ENCODE measurements at regions not wholly inside any gene's neighbourhood (a gene's known extent, or its start where the extent isn't known, plus 50 kb on each side); places are given as distances from the start of the nearest gene placed in this dataset.
A peak's percentile ranks its signal among the peaks of the same experiment; 100 is the strongest.

DNA sequence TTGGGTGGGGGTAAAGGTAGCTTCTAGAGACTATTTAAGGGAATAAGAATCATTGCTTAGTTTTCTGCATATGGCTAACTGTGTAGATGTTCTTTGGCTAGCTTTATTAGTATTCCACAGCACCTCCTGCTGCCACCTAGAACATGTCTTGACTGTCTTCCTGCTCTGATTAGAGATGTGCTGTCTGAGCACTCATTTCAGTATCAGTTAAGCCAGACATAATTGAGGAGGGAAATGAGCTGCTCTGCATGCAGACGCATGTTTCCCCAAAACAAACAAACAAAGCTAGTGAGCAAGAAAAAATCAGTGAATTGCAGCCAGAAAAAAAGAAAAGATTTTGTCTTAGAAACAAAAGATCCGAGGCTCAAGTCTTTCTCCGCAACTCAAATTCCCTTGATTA lies 402.2 kb downstream of the AASDHPPT start:
- peaks cover 0 to 8% of the 10 kb centered on the region in 2 donors for H3K9me3 ChIP-seq
- H3K27me3 ChIP-seq, result no peaks in the 10 kb centered on the region
- DNase-seq, result no peak
- intact Hi-C loops (cut with DNase I), result no loop called here
- H3K4me3 ChIP-seq, result no peak overlapping the region
- no peak overlapping the region for H3K27ac ChIP-seq
- ATAC-seq, result no peak
- no peaks in the 10 kb centered on the region for H3K4me1 ChIP-seq
- no peaks in the 10 kb centered on the region for H3K36me3 ChIP-seq
- TF ChIP-seq, protein P1, sequence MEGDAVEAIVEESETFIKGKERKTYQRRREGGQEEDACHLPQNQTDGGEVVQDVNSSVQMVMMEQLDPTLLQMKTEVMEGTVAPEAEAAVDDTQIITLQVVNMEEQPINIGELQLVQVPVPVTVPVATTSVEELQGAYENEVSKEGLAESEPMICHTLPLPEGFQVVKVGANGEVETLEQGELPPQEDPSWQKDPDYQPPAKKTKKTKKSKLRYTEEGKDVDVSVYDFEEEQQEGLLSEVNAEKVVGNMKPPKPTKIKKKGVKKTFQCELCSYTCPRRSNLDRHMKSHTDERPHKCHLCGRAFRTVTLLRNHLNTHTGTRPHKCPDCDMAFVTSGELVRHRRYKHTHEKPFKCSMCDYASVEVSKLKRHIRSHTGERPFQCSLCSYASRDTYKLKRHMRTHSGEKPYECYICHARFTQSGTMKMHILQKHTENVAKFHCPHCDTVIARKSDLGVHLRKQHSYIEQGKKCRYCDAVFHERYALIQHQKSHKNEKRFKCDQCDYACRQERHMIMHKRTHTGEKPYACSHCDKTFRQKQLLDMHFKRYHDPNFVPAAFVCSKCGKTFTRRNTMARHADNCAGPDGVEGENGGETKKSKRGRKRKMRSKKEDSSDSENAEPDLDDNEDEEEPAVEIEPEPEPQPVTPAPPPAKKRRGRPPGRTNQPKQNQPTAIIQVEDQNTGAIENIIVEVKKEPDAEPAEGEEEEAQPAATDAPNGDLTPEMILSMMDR (IDR thresholded peaks at IDR 0.05), result no peak

DNA sequence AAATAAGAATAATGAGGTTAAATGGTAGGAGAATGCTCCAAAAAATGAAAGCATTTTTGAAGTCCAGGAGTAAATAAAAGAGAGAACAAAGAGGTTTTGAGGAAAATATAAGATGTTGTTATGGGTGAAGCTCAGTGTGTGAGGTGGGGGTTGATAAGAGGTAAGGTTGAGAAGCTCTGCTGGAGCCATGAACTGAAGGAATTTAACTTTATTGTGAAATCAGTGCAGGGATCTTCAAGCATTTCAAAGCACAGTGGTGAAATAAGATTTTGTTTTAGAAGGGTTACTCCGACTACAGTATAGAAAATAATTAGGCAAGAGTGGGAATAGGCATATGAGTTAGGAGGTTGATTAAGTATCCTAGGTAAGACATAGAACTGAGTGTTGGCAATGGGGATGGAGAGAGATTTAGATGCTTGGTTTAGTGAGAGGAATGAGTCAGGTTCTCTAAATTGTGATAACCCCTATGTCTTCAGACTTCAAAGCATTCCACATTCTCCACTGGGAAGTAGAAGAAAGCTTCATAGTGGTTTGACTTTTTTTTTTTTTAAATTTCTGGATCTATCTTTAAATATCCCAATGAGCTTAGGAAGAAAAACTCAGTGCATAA lies 403.2 kb downstream of the AASDHPPT start:
- DNase-seq, result no peak
- Histone ChIP-seq H3K27me3 (no peaks in the 10 kb centered on the region), H3K4me1 (no peaks in the 10 kb centered on the region), H3K27ac (no peak overlapping the region), H3K9me3 (peaks cover 0 to 2% of the 10 kb centered on the region in 2 donors), H3K36me3 (no peaks in the 10 kb centered on the region), H3K4me3 (no peak overlapping the region)
- ATAC-seq, result no peak
- TF ChIP-seq, protein P1 (IDR thresholded peaks at IDR 0.05), result no peak
- intact Hi-C loops (cut with DNase I), result no loop called here

DNA sequence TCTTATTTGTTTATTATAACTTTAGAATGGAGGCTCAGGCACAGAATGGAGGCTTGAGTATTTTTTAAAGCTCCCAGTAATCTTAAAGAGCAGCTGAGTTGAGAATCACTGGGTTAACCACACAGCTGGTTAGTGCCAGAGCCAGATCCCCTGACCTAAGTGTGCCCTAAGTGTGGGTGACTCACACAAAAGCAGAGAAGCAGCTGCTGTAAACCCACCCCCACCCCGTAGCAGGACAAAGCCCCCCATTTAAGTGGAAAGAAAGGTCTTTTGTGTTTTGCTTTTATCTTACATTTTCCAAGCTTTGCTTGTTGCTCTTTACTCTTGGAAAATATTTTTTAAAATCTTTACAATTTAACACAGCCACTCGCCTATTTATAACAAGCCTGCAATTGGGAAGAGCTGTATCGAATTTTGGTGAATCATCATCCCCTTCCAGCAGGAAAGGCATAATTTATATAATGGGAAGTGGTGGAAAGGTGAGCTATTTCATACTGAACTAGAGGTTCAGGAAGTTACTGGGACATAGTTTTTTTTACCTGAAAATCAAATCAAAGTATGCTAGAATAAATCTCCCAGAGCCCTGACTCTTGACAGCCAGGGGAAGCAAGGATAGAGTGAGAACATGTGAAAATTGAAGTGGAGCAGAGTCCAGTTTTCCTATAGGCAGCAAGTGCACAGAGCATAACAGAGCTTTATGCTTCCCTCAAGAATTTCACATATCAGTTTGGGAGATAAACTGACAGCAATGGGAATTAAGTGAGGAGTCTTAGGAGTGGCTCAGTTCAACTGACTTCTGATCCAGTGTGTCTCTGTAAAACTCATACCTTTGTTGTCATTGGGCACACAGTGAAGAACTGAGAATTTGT lies 405.7 kb downstream of the AASDHPPT start:
- no peaks in the 10 kb centered on the region for H3K4me1 ChIP-seq
- no peaks in the 10 kb centered on the region for H3K27me3 ChIP-seq
- TF ChIP-seq, protein P1 (IDR thresholded peaks at IDR 0.05), result no peak
- no peak for DNase-seq
- no peak overlapping the region for H3K27ac ChIP-seq
- H3K36me3 ChIP-seq, result no peaks in the 10 kb centered on the region
- H3K9me3 ChIP-seq, result no peaks in the 10 kb centered on the region
- H3K4me3 ChIP-seq, result no peak overlapping the region
- peak; percentile 39 for ATAC-seq
- intact Hi-C loops (cut with DNase I), result no loop called here

DNA sequence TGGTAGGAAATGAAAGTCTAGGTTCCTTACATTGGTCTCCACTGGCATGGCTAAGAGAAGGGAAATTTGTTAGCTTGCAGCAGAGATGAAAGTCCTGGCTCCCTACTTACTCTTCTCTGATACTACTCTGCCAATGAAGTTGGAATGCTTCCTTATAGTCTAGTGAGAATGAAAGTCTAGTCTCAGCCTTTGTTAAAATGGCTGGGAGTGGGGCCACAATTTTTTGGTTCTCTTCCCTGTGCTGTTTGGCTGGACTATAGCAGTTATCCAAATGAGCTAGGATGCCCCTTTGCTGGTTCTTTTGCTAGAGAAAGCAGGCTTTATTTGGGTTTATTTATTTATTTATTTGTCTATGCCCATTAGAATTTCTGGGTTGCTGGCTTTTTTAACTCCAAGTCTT lies 414.3 kb downstream of the AASDHPPT start:
- H3K4me3 ChIP-seq, result no peak overlapping the region
- H3K4me1 ChIP-seq, result no peaks in the 10 kb centered on the region
- no peak for ATAC-seq
- no peaks in the 10 kb centered on the region for H3K9me3 ChIP-seq
- no peak overlapping the region for H3K27ac ChIP-seq
- H3K36me3 ChIP-seq, result no peaks in the 10 kb centered on the region
- TF ChIP-seq, protein P1 (IDR thresholded peaks at IDR 0.05), result no peak
- intact Hi-C loops (cut with DNase I), result no loop called here
- no peak for DNase-seq
- H3K27me3 ChIP-seq, result no peaks in the 10 kb centered on the region

DNA sequence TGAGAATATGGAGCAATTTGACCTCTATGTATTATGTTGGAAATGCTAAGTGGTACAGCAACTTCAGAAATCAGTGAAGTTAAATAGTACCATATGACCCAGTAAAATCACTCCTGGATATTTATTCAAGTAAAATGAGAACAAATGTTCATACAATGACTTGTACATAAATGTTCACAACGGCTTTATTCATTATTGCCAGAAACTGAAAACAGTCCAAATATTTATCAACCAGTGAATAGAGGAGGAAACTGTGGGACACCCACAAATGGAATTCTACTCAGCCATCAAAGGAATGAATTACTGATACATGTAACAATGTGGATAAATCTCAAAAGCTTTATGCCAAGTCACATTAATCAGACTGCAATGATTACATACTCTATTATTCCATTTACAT lies 416.3 kb downstream of the AASDHPPT start:
- ATAC-seq (no peak), DNase-seq (peak in 1 of 4 donors; percentile 6)
- no peak overlapping the region for H3K4me3 ChIP-seq
- no peaks in the 10 kb centered on the region for H3K4me1 ChIP-seq
- TF ChIP-seq, protein P1 (IDR thresholded peaks at IDR 0.05), result no peak
- H3K36me3 ChIP-seq, result no peaks in the 10 kb centered on the region
- intact Hi-C loops (cut with DNase I), result no loop called here
- H3K27me3 ChIP-seq, result no peaks in the 10 kb centered on the region
- no peak overlapping the region for H3K27ac ChIP-seq
- peaks cover 0 to 5% of the 10 kb centered on the region in 2 donors for H3K9me3 ChIP-seq

All from left lung (tissue), 4 donors.